ENCODE measurements at regions not wholly inside any gene's neighbourhood (a gene's known extent, or its start where the extent isn't known, plus 50 kb on each side); places are given as distances from the start of the nearest gene placed in this dataset.

GRCh38 chr3:17928502-17929145, 186.2 kb upstream of the TBC1D5 start:
- TF ChIP-seq ESRRA (IDR thresholded peaks at IDR 0.05; ENCODE audit: borderline replicate concordance, low read length) (no peak), CHD4 (IDR thresholded peaks at IDR 0.05; ENCODE audit: borderline replicate concordance) (no peak), MYC (IDR thresholded peaks at IDR 0.05; ENCODE audit: borderline replicate concordance, low read length) (no peak), RAD21 (conservative IDR thresholded peaks at IDR 0.05 in 1 of 2, IDR thresholded peaks at IDR 0.05 in 1 of 2) (no peak), POLR2A (IDR thresholded peaks at IDR 0.05; ENCODE audit: low read length) (no peak), EP300 (IDR thresholded peaks at IDR 0.05) (no peak), PHF8 (IDR thresholded peaks at IDR 0.05; ENCODE audit: borderline replicate concordance, low read depth) (no peak)
- TF ChIP-seq, protein P1, sequence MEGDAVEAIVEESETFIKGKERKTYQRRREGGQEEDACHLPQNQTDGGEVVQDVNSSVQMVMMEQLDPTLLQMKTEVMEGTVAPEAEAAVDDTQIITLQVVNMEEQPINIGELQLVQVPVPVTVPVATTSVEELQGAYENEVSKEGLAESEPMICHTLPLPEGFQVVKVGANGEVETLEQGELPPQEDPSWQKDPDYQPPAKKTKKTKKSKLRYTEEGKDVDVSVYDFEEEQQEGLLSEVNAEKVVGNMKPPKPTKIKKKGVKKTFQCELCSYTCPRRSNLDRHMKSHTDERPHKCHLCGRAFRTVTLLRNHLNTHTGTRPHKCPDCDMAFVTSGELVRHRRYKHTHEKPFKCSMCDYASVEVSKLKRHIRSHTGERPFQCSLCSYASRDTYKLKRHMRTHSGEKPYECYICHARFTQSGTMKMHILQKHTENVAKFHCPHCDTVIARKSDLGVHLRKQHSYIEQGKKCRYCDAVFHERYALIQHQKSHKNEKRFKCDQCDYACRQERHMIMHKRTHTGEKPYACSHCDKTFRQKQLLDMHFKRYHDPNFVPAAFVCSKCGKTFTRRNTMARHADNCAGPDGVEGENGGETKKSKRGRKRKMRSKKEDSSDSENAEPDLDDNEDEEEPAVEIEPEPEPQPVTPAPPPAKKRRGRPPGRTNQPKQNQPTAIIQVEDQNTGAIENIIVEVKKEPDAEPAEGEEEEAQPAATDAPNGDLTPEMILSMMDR (IDR thresholded peaks at IDR 0.05), result no peak

Measured in A549 (cell line).